Kidney (tissue), 13 donors: ENCODE measurements at regions not wholly inside any gene's neighbourhood (a gene's known extent, or its start where the extent isn't known, plus 50 kb on each side); places are given as distances from the start of the nearest gene placed in this dataset.

Experiments
- DNase-seq, 5 donors: peaks; one replicate each; pipeline ENCODE4 v3.0.0-alpha.2; 2013 to 2020
- FAIRE-seq: peaks from 2 replicates; lab custom pipeline; 2012; peaks lifted over from hg19 to GRCh38; lab: Jason Lieb, UNC
- H3K27ac ChIP-seq, 2 donors: one replicate each; pipeline ENCODE4 v1.7.0; 2013; ENCODE audit warnings: low read depth in 2 of 2, low read length in 2 of 2, inconsistent platforms in 1 of 2
- H3K27me3 ChIP-seq: one replicate; pipeline ENCODE4 v1.7.1; 2013; ENCODE audit warnings: low read length, inconsistent platforms; ENCODE audit not compliant: control insufficient read depth, insufficient read depth
- H3K36me3 ChIP-seq, 3 donors: one replicate each; pipeline versions ENCODE4 v1.7.0 to v1.7.1; 2013; ENCODE audit warnings: low read length in 3 of 3, control low read depth in 1 of 3, inconsistent platforms in 1 of 3; ENCODE audit not compliant: insufficient read depth in 3 of 3, control insufficient read depth in 2 of 3
- H3K4me1 ChIP-seq, 3 donors: one replicate each; pipeline versions ENCODE4 v1.7.0 to v1.7.1; 2013; ENCODE audit warnings: low read length in 3 of 3, inconsistent platforms in 1 of 3, low read depth in 1 of 3; ENCODE audit not compliant: control insufficient read depth in 2 of 3, insufficient read depth in 2 of 3
- H3K4me3 ChIP-seq, 3 donors: one replicate each; pipeline versions ENCODE4 v1.7.0 to v1.8.1; 2013; ENCODE audit warnings: low read length in 3 of 3, control low read depth in 1 of 3, inconsistent platforms in 1 of 3
- H3K9ac ChIP-seq, 3 donors: one replicate each; pipeline versions ENCODE4 v1.7.0 to v1.7.1; 2013; ENCODE audit warnings: low read length in 3 of 3, control low read depth in 1 of 3, inconsistent platforms in 1 of 3
- H3K9me3 ChIP-seq, 3 donors: one replicate each; pipeline versions ENCODE4 v1.7.0 to v1.7.1; 2013; ENCODE audit warnings: low read length in 3 of 3, control low read depth in 1 of 3, inconsistent platforms in 1 of 3; ENCODE audit not compliant: control insufficient read depth in 2 of 3, insufficient read depth in 1 of 3
- CTCF ChIP-seq: IDR thresholded peaks from 3 replicates; pipeline ENCODE4 v1.5.1; 2012; ENCODE audit warnings: mild to moderate bottlenecking, moderate library complexity, borderline replicate concordance; ENCODE audit not compliant: insufficient read depth; ENCODE audit errors: extremely low read depth
- intact Hi-C: fragments of 100-400 bp; cut with DNase I; formaldehyde crosslinking; loops from one replicate; pipeline ENCODE4 v1.11.1; 2022
- donor health status: control.
- donor health status: control.
- donor health status: control.
- donor health status: control.
- donor health status: control.
- donor health status: DM: yes; HTN: yes; CAD: no.
- donor health status: Normal renal cell carcinoma (clear cell type).

GRCh38 chr7:54701982-54702381 is 57.0 kb downstream of the SEC61G start:
- H3K36me3 ChIP-seq: no peaks in the 10 kb centered on the region

GRCh38 chr7:54699715-54700114 is 59.3 kb downstream of the SEC61G start:
- Histone ChIP-seq H3K9me3 (no peaks in the 10 kb centered on the region), H3K27me3 (no peaks in the 10 kb centered on the region), H3K36me3 (no peaks in the 10 kb centered on the region), H3K9ac (no peak overlapping the region), H3K27ac (no peak overlapping the region), H3K4me1 (no peaks in the 10 kb centered on the region), H3K4me3 (no peak overlapping the region)
- FAIRE-seq (no peak), DNase-seq (no peak)
- intact Hi-C loops: no loop called here
- TF ChIP-seq CTCF: no peak

More at GRCh38 chr7:54701982-54702381, 57.0 kb downstream of the SEC61G start:
- H3K9ac ChIP-seq: no peak overlapping the region
- FAIRE-seq: no peak
- no peak overlapping the region for H3K27ac ChIP-seq
- no peak for DNase-seq
- no peaks in the 10 kb centered on the region for H3K27me3 ChIP-seq
- no peak for TF ChIP-seq CTCF
- H3K4me3 ChIP-seq: no peak overlapping the region
- H3K4me1 ChIP-seq: no peaks in the 10 kb centered on the region
- H3K9me3 ChIP-seq: no peaks in the 10 kb centered on the region
- intact Hi-C loops: no loop called here

- Histone ChIP-seq H3K9ac (no peak overlapping the region), H3K4me1 (no peaks in the 10 kb centered on the region), H3K36me3 (no peaks in the 10 kb centered on the region), H3K9me3 (no peaks in the 10 kb centered on the region), H3K4me3 (no peak overlapping the region), H3K27me3 (no peaks in the 10 kb centered on the region), H3K27ac (no peak overlapping the region)
- DNase-seq (no peak), FAIRE-seq (no peak)
- TF ChIP-seq CTCF: no peak
- intact Hi-C loops: no loop called here
These were observed 61.3 kb downstream of the SEC61G start for GRCh38 chr7:54697659-54698186.

GRCh38 chr7:54690892-54691291 is 68.1 kb downstream of the SEC61G start:
- Histone ChIP-seq H3K4me3 (no peak overlapping the region), H3K27ac (no peak overlapping the region), H3K27me3 (no peaks in the 10 kb centered on the region), H3K9ac (no peak overlapping the region), H3K36me3 (no peaks in the 10 kb centered on the region), H3K9me3 (no peaks in the 10 kb centered on the region), H3K4me1 (no peaks in the 10 kb centered on the region)
- no peak for TF ChIP-seq CTCF
- intact Hi-C loops: no loop called here
- DNase-seq (no peak), FAIRE-seq (no peak)
